GM19372 (cell line): ENCODE measurements at regions not wholly inside any gene's neighbourhood (a gene's known extent, or its start where the extent isn't known, plus 50 kb on each side); places are given as distances from the start of the nearest gene placed in this dataset.

ENCODE experiments used
- ATAC-seq: cut with Tn5 transposase; IDR thresholded peaks from one replicate; pipeline ENCODE4 v1.9.1; 2021; ENCODE audit warnings: mild to moderate bottlenecking, low read depth, moderate library complexity; ENCODE audit not compliant: unreplicated experiment

DNA sequence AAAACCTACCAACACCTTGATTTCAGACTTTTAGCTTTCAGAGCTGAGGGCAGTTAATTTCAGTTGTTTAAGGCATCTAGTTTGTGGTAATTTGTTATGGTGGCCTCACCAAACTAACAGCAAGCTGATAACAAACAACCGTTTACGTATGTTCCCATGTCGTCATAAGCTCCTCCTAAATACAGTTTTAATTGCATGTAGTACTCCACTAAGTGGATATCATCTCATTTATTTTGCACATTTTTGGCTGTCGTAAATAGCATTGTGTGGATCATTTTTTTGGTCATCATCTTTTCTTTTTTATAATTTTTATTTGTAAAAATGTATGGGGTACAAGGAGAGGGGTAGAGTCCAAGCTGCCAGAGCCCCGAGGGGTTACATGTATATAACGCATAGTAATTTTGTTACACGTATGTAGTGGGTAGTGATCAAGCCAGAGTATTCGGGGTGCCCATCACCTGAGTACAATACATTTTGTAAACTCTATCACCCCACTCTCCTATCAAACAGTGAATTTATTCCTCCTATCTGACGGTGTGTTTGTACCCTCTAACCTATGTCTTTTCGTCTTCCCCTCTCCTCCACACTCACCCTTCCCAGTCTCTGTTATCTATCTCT, 89.2 kb upstream of the MYCN start:
- ATAC-seq: no peak

DNA sequence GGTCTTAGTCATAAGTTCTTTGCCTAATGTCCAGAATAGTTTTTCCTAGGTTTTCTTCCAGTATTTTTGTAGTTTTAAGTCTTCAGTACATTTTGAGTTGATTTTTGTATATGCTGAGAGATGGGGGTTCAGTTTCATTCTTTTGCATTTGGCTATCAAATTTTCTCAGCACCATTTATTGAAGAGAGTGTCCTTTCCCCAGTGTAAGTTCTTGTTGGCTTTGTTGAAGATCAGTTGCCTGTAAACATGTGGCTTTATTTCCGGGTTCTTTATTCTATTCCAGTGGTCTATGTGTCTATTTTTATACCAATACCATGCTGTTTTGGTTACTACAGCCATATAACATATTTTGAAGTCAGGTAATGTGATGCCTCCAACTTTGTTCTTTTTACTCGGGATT, 87.5 kb upstream of the MYCN start:
- ATAC-seq: no peak

DNA sequence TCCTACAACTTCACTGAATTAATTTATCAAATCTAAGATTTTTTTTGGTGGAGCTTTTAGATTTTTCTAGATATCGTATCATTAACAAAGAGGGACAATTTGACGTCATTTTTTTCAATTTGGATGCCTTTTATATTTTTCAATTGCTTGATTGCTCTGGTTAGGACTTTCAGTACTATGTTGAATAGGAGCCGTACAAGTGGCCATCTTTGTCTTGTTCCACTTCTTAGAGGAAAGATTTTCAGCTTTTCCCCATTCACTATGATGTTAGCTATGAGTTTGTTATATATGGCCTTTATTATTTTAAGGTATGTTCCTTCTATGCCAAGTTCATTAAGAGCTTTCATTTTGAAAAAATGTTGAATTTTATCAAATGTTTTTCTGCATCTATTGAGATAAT, 86.4 kb upstream of the MYCN start:
- ATAC-seq: no peak

DNA sequence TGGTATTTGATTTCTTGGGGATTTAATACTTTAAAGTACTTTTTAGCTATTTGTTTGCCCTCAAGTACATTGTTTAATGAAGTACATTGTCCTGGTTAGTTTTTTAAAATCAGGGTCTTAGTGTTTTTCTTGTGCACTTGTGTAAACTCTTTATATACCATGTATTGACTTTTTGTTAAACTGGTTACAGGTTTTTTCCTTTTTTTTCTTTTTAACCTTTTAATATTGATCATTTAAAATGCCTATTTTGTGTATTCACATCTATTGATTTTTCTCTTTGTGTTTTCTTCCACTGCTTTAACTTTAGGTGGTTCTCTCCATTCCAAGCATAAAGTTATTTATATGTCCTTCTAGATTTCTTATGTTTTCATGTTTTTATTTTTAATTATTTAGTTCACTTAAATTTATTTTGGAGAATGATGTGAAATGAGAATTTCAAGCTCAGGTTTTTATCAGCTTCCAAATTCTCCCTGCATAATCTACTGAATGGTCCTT, 84.5 kb upstream of the MYCN start:
- ATAC-seq: no peak

DNA sequence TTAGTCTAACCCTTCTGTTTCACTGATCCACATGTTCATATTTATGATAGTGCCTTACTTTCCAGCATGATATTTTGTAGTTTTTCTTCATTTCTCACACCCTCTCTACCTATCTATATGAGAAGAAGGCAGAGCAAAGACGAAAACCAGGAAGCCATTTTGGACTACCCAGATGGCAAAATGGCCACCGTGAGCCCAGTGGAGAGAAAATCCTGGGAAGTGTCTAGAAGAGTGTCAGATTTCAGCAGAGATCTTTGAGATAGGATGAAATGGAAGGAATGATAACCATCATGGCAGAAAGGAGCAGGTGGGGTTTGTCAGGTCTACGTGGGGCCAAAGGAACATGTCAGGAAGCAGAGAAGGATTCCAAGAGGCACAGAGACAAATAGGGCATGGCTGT, 84.0 kb upstream of the MYCN start:
- no peak for ATAC-seq

DNA sequence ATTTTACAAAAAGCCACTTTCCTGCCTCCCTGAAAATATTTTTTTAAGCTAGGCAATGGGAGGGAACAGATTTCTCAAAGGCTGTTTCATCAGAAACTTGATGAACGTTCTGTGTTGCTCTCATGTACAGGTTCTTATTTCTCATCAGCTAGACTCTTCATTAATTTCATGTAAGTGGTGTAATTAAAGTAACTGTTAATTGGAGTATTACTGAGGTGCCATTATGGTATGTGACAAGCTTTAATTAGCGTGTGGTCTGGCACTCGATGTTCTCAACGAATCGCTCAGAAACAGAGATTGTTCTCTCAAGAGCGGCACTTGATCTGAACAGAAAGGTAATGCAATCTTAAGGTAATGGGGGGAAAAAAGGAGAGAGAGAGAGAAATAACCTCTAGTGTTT, 81.9 kb upstream of the MYCN start:
- no peak for ATAC-seq

DNA sequence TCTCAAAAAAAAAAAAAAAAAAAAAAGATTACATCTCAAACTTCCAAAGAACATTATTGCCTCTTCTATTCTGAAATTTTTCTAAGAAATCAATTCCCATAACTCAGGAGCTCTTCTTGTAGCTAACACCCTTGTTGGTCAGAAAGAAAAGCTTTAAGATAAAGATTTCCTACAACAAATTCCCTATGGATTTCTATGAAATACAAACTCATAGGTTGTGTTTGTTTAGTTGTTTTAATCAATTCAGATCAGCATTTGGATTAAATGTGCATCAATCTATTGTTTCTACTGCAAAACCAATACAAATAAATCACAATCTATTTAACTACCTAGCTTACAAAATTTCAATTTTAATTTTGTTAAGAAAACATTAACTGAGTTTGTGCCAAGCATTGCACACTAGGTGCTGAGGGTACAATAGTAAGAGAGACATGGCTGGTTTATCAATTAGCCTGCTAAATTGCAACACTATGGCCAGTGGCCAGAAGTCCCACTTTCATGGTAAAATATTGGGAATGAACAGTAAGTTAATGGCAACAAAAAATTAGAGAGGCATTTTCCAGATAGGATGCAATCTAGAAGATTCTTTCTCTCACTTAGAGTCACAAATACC, 80.2 kb upstream of the MYCN start:
- no peak for ATAC-seq

DNA sequence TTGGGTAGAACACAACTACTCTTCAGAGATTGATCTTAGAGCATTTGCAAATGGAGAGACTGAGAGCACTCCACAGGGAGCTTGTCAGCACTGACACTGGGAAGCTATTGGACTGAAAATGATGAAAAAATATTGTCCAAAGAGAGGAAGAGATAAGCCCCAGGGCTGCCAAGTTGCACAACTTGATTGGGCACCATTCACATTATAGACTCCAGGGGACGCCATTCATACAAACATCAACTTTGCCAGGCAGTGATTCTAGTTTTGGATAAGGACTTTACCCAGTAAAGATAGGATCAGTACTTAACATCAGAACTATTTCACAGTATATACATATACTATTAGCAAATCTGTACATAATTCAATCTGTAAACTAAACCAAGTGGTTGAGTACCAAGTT, 79.6 kb upstream of the MYCN start:
- ATAC-seq: no peak

DNA sequence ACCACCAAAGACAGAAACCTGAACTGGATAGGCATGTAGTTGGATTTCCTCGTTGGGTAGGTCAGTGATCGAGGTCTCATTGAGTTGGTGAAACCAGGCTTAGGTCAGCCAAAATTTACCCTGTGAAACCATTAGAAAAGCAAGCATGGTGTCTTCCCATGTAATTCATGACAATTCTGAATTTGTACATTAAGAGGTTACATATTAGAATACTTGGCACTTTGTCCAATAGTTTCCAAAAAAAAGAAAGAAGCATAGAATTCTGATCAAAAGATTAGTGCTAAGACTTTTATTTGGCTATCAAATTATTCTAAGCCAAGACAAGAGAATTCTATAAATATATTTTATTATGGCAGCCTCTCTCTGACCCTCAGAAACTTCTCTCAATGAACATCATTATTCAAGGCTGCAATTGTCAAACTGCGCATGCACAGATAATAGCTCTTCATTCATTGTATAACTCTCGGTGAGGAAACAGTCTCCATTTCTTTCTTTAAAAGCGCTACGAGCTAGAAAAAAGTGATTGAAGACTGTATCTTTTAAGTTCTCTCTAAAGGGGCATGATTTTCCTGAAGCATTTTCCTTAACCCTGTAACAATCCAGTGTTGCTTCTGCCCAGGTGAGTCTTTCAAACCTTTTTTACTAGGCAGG, 79.1 kb upstream of the MYCN start:
- no peak for ATAC-seq

DNA sequence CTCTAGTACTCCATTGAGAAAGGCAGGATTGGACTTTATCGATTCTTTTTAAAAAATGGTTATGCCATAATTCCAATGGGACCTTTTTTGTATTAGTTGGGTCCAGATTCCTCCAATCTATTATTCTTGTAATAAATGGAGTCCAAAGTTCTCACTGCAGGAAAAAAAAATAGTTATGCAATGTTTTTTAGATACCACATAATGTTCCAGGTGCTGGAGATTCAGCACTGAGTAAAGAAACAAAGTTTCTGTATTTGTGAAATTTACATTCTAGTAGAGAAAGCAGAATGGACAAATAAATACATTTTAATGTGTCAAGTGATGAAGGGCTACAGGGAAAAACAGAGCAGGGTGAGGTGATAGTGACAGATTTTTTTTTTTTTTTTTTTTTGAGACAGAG, 78.5 kb upstream of the MYCN start:
- ATAC-seq: no peak

DNA sequence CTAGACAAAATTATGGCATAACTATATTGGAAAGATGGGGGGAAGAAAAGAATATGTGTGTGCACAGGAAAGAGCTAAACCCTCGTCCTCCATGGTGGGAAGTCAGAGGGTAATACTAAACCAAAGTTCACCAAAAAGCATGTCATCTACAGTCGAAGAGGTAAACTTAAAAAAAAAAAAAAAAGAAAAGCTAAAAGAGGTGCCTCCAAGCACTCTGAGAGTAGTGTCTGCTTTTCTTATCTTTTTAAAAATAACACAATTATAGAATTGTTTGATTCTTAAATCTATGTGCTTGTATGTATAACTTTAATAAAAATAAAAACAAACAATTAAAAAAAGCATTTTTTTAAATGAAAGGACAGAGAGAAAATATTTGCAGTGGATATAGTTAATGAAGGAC, 77.3 kb upstream of the MYCN start:
- no peak for ATAC-seq

DNA sequence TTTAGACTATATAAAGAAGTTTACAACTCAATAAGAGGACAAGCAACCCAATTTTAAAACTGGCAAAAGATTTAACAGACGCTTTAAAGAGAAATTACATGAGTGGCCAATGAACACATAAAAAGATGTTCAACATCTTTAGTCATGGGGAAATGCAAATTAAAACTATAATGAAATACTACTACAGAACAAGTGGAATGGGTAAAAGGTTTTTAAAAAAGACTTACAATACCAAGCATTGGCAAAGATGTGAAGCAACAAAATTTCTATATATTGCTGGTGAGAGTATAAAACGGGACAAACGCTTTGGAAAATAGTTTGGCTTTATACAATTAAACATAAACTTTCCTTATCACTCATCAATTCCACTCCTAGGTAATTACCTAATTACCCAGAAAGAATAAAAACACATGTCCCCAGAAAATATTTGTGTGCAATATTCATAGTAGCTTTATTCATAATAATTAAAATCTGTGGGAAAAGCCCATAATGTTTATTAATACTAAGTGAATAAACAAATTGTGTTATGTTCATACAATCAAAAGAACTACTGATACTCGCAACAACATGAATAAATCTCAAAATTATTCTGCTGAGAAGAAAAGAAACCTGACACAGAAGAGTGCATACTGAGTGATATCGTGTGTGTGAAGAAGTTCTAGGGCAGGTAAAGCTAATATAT, 76.7 kb upstream of the MYCN start:
- no peak for ATAC-seq

DNA sequence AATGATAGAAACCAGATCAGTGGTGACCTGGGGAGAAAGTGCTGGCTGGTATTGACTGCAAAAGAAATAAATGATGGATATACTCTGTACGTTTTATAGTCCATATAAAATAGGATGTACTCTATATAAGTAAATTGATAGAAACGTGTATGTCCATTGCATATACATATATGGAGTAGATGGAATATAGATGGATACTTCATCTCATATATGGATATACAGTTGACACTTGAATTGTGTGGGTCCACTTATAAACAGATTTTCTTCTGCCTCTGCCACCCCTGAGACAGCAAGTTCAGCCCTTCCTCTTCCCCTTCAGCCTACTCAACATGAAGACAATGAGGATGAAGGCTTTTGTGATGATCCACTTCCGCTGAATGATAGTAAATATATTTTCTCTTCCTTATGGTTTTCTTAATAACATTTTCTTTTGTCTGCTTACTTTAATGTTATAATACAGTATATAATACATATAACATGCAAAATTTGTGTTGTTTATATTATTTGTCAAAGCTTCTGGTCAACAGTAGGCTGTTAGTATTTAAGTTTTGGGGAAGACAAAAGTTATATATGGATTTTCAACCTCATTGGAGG, 76.1 kb upstream of the MYCN start:
- no peak for ATAC-seq

DNA sequence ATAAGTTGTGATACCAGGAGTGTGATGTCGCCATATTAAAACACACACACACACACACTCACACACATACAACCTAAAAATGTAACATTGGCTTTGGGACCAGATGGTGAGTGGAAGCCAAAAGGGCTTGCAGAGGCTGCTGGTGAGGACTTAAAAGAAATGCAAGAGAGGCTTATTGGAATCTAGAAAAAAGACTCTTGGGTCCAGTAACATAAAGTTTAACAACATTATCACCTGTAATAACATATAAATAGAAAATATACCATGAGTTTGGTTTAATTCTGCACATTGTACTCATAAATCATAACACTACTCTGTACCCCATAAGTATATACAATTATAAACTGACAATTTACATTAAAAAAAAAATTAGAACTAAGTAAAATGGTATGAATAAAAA, 74.4 kb upstream of the MYCN start:
- ATAC-seq: no peak

DNA sequence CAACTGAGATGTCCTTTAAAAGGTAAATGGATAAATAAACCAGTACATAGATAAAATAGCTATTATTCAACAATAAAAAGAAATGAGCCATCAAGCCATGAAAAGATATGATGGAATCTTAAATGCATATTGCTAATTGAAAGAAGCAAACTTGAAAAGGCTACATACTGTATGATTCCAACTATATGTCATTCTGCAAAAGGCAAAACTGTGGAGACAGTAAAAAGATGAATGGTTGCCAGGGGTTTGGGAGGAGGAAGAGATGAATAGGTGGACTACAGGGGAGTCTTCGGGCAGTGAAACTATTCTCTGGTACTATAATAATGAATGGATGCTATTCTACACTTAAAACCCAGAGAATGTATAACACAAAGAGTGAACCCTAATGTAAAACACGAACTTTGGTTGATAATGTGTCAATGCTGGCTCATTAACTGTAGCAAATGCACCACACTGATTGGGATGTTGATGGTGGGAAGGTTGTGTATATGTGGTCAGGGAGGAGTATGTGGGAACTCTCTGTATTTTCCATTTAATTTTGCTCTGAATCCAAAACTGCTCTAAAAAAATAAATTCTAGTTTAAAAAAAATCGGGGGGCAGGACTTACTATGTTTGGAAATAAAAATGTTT, 73.7 kb upstream of the MYCN start:
- no peak for ATAC-seq

DNA sequence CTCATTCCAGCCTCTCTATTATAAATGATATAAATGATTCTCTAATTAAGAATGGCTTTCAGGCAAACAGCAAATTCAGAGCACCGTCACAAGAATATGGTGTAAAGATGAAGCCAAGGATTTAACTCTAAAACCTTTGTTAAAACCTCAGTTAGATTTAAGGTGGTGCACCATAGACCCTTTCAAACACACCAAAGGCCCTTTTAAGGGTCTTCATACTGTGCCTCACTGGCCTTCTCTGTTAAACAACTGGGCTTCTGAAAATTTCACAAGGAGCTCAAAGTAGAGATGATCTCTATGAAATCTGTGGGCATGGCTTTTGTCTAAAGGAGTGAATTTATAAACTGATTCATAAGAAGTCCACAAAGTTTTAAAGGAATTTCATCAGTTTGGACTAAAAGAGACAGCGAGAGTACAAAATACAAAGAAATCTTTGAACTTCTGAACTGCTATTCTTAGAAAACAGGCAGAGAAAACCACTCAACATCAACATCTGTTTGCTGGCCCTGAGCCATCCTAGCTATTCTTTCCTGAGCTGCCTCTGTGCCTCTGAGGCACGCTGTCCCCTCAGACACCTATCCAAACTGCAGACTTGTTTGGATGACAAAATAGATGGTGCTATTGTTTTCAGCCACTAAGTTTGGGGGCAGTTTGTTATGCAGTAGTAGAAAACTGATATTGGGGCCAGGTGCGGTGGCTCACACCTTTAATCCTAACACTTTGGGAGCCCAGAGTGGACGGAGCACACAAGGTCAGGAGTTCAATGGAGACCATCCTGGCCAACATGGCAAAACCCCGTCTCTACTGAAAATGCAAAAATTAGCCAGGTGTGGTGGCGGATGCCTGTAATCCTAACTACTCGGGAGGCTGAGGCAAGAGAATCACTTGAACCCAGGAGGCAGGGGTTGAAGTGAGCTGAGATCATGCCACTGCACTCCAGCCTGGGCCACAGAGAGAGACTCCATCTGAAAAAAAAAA, 72.9 kb upstream of the MYCN start:
- ATAC-seq: no peak

DNA sequence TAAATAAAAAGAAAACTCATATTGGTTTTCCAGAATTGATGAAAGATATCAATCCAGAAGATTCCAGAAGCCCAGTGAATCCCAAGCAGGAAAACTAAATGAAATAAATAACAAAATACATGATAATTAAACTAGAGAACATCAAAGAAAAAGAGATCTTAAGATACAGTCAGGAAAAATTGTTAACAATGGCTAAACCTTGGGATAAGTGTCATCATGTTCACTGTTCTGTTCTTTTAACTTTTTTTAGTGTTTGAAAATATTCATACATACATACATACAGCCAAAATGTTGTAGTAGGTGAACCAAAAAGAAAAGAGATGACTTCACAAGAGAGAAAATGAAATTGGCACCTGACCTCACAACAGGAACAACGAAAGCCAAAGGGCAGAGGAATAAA, 72.2 kb upstream of the MYCN start:
- ATAC-seq: no peak

DNA sequence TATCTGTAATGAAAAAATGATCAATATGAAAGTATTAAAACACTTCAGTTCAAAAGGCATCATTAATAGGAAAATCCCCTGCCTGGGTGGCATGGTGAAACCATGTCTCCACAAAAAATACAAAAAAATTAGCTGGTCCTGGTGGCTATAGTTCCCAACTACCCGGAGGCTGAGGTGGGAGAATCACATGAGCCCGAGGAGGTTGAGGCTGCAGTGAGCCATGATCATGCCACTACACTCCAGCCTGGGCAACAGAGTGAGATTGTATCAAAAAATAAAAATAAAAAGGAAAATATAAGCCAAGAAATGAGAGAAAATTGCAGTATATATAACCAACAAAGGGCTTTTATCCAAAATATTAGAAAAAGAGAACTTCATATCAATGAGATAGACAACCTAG, 71.6 kb upstream of the MYCN start:
- no peak for ATAC-seq

DNA sequence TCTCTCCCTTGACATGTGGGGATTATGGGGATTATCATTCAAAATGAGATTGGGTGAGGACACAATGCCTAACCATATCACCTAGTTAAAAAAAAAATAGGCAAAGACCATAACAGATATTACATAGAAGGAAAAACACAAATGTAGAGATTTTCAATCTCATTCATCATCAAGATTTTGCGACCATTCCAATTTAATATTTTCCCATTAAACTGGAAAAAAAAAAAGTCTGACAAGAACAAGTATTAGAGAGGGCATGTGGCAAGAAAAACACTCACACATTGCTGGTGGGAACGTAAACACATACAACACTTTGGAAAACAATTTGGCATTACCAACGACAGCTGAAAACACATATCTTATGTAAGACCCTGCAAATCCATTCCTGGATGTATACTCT, 71.0 kb upstream of the MYCN start:
- ATAC-seq: no peak

DNA sequence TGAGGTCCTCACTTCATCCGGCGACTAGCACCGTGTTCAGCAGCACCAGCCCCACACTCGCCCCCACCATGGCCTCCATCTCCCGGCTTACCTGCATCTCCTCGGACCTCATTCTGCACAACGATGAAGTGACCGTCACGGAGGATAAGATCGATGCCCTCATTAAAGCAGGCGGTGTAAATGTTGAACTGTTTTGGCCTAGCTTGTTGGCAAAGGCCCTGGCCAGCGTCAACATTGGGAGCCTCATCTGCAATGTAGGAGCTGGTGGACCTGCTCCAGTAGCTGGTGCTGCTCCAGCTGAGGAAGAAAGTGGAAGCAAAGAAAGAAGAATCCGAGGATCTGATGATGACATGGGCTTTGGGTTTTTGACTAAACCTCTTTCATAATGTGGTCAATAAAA, 70.5 kb upstream of the MYCN start:
- no peak for ATAC-seq
